ENCODE measurements at regions not wholly inside any gene's neighbourhood (a gene's known extent, or its start where the extent isn't known, plus 50 kb on each side); places are given as distances from the start of the nearest gene placed in this dataset.

DNA sequence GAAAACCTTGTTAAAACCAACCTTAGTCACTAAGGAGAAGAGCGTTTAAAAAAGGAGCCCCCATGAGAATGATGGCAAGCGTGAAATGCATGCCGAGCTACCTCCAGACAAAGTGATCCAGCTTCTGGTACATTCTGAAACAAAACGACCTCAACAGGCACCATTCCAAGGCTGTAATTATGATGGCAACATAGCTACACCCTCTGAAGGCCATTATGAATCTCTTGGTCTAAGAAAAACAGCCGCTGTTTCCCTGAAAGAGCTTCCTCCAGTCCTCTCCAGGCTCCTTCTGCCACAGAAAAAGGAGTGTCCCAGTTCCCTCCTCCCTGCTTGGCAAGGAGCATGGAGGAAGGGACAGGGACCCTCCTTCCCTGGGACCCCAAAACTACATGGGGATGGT, 50.0 kb upstream of the ABLIM1 start:
- TF ChIP-seq, protein P1, sequence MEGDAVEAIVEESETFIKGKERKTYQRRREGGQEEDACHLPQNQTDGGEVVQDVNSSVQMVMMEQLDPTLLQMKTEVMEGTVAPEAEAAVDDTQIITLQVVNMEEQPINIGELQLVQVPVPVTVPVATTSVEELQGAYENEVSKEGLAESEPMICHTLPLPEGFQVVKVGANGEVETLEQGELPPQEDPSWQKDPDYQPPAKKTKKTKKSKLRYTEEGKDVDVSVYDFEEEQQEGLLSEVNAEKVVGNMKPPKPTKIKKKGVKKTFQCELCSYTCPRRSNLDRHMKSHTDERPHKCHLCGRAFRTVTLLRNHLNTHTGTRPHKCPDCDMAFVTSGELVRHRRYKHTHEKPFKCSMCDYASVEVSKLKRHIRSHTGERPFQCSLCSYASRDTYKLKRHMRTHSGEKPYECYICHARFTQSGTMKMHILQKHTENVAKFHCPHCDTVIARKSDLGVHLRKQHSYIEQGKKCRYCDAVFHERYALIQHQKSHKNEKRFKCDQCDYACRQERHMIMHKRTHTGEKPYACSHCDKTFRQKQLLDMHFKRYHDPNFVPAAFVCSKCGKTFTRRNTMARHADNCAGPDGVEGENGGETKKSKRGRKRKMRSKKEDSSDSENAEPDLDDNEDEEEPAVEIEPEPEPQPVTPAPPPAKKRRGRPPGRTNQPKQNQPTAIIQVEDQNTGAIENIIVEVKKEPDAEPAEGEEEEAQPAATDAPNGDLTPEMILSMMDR (IDR thresholded peaks at IDR 0.05): no peak
- no peak for TF ChIP-seq POLR2A (IDR thresholded peaks at IDR 0.05)
- no peak for DNase-seq
- H3K36me3 ChIP-seq (replicated peaks in 1 of 2; ENCODE audit: insufficient read depth in 1 of 2, low read depth in 2 of 2): no peaks in the 10 kb centered on the region
- H3K27me3 ChIP-seq: no peaks in the 10 kb centered on the region
- H3K4me3 ChIP-seq: no peak overlapping the region
- no peak overlapping the region for H3K27ac ChIP-seq
- no peak for ATAC-seq
- intact Hi-C loops (cut with DNase I): no loop called here
- WGBS, 2 donors: 82 to 84% methylated on average over 5 of the region's 5 CpGs
- H3K9me3 ChIP-seq: no peaks in the 10 kb centered on the region
- no peaks in the 10 kb centered on the region for H3K4me1 ChIP-seq

DNA sequence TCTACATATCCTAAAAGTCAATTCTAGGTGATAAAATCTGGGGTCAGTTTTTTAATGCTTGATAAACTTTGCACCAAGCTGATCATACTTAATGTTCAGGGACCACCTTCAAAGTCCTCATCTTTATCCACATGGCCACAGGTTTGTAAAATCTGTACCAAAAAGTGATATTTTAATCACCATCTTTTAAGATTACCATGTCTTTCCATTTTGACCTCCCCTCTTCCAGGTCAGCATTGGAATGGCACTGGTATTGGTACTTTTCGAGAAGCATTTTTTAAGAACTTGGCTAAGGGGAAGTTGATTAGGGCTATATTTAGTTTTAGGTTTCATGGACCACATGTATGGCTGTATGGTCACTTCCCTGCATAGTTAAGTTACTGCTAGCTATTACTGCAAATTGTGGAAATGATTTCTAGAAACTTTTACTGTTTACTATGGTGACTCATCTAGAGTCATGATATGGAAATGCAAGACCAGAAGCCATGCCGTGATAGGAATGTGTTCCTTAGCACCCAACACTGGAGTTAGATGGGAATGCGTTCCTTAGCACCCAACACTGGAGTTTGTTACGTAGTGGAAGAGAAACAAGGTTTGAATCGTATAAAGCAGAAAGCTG, 50.8 kb upstream of the ABLIM1 start:
- Histone ChIP-seq H3K9me3 (no peaks in the 10 kb centered on the region), H3K4me1 (no peaks in the 10 kb centered on the region), H3K36me3 (replicated peaks in 1 of 2; ENCODE audit: insufficient read depth in 1 of 2, low read depth in 2 of 2) (no peaks in the 10 kb centered on the region), H3K4me3 (no peak overlapping the region), H3K27ac (no peak overlapping the region), H3K27me3 (no peaks in the 10 kb centered on the region)
- no peak for TF ChIP-seq POLR2A (IDR thresholded peaks at IDR 0.05)
- ATAC-seq (no peak), DNase-seq (no peak)
- intact Hi-C loops (cut with DNase I): no loop called here
- 81% methylated on average over 5 of the region's 5 CpGs for WGBS, 2 donors

DNA sequence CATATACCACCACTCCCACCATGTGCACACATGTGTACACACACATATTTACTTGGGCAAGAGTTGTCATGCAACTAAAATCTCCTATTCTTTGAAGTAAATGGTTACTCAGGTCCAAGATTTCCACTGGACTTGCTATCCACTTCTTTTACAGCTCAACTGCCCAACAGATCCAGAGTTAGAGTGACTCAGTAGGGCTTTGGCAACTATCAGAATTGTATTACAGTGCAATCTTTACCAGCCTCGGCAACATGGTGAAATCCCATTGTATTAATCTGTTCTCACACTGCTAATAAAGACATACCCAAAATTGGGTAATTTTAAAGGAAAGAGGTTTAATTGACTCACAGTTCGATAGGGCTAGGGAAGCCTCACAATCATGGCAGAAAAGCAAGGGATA, 51.9 kb upstream of the ABLIM1 start:
- 85 to 91% methylated on average over 2 of the region's 2 CpGs for WGBS, 2 donors
- ATAC-seq (no peak), DNase-seq (no peak)
- intact Hi-C loops (cut with DNase I): no loop called here
- TF ChIP-seq POLR2A (IDR thresholded peaks at IDR 0.05): no peak
- TF ChIP-seq, protein P1 (IDR thresholded peaks at IDR 0.05): no peak
- no peak overlapping the region for H3K27ac ChIP-seq
- H3K9me3 ChIP-seq: no peaks in the 10 kb centered on the region
- no peaks in the 10 kb centered on the region for H3K36me3 ChIP-seq (replicated peaks in 1 of 2; ENCODE audit: insufficient read depth in 1 of 2, low read depth in 2 of 2)
- no peaks in the 10 kb centered on the region for H3K27me3 ChIP-seq
- no peak overlapping the region for H3K4me3 ChIP-seq
- H3K4me1 ChIP-seq: peaks cover under 1% of the 10 kb centered on the region

DNA sequence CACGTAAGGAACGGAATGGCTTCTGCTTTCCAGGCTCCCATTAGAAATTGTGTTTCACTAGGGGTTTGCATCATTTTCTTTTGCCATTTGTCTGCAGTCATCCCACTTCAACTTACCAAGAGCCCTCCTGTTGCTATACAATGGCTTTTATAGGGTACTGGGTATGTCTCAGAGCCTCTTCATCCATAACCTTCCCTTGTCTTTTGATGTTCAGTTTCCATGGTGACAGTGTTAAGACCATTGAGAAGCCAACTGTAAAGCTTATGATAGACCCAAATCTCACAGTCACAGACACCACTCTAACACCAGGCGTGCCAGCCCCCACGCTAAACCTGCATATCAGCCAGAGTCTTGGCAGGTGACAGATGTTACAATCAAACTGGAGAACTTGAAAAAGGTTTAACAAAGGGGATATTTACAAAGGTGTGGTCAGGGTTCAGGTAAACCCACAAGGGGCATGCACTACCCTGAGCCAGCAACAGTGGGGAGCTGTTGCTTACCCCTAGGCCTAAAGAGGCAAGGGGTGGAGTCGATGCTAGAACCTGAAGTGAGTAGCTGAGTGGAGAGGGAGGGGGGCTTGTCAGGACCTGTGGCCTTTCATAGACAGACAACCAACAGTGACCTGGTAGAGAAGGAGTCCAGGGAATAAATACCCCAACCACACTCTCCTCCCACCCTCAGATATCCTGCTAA, 53.2 kb upstream of the ABLIM1 start:
- Histone ChIP-seq H3K4me1 (peaks cover 5% of the 10 kb centered on the region), H3K27ac (no peak overlapping the region), H3K36me3 (replicated peaks in 1 of 2; ENCODE audit: insufficient read depth in 1 of 2, low read depth in 2 of 2) (no peaks in the 10 kb centered on the region), H3K4me3 (no peak overlapping the region), H3K27me3 (no peaks in the 10 kb centered on the region), H3K9me3 (no peaks in the 10 kb centered on the region)
- 92 to 97% methylated on average over 5 of the region's 5 CpGs for WGBS, 2 donors
- TF ChIP-seq, protein P1 (IDR thresholded peaks at IDR 0.05): no peak
- TF ChIP-seq POLR2A (IDR thresholded peaks at IDR 0.05): no peak
- ATAC-seq: no peak
- intact Hi-C loops (cut with DNase I): no loop called here
- no peak for DNase-seq

DNA sequence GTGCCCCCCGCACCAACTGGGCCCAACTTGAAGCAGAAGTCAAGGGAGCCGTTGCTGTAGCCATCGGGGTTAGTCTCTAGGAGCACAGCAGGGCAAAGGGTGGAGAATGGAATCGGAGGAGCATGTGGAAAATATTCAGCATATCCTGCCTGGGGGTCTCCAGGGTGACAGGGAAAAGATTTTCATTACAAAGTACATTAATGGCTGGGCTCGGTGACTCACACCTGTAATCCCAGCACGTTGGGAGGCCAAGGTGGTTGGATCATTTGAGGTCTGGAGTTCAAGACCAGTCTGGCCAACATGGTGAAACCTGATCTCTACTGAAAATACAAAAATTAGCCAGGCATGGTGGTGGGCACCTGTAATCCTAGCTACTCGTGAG, 53.8 kb upstream of the ABLIM1 start:
- no peak for DNase-seq
- H3K27me3 ChIP-seq: no peaks in the 10 kb centered on the region
- 94 to 96% methylated on average over 7 of the region's 7 CpGs for WGBS, 2 donors
- no peak for TF ChIP-seq POLR2A (IDR thresholded peaks at IDR 0.05)
- TF ChIP-seq, protein P1 (IDR thresholded peaks at IDR 0.05): no peak
- no peak for ATAC-seq
- H3K27ac ChIP-seq: no peak overlapping the region
- peaks cover 5% of the 10 kb centered on the region for H3K4me1 ChIP-seq
- intact Hi-C loops (cut with DNase I): no loop called here
- no peaks in the 10 kb centered on the region for H3K9me3 ChIP-seq
- no peaks in the 10 kb centered on the region for H3K36me3 ChIP-seq (replicated peaks in 1 of 2; ENCODE audit: insufficient read depth in 1 of 2, low read depth in 2 of 2)
- no peak overlapping the region for H3K4me3 ChIP-seq

Measured in body of pancreas (tissue), 4 donors.